Right lobe of liver (tissue), 4 donors: ENCODE measurements at regions not wholly inside any gene's neighbourhood (a gene's known extent, or its start where the extent isn't known, plus 50 kb on each side); places are given as distances from the start of the nearest gene placed in this dataset.

Source experiments
- POLR2A ChIP-seq: fragments of 450-650 bp; IDR thresholded peaks from one replicate; pipeline ENCODE4 v1.6.1; 2017; ENCODE audit warnings: antibody characterized with exemption, mild to moderate bottlenecking
- TF ChIP-seq, protein P1 (sequence below), 4 donors: fragments of 200-600 bp in 3 of 4; fragments of 450-650 bp in 1 of 4; IDR thresholded peaks; one replicate each; pipeline versions ENCODE4 v1.5.1 to v1.8.0; 2016 to 2022; ENCODE audit warnings: antibody characterized with exemption in 4 of 4, mild to moderate bottlenecking in 2 of 4
- donor health status: DM: no; HTN: no; CAD: no.
- donor health status: DM: no; HTN: no; CAD: no.
- donor health status: DM: no; HTN: yes; CAD: no.

DNA sequence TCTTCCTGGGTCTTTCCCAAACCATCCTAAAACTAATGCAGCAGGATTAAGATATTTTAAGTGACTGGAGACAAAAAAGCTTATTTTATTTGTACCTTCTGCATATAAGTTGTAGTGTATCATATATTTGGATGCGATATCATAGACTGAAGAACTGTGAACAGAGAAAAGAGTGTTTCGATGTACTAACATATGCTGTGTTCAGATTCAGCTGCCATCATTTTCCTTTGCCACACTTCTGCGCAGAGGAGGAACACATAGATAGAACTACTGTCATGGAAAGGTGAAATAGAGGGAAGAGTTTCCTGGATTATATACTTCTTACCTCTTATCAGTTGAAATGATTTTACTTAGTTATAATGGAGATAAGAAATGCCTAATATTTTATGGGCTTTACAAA lies 95.5 kb upstream of the CNTN3 start:
- TF ChIP-seq, protein P1, sequence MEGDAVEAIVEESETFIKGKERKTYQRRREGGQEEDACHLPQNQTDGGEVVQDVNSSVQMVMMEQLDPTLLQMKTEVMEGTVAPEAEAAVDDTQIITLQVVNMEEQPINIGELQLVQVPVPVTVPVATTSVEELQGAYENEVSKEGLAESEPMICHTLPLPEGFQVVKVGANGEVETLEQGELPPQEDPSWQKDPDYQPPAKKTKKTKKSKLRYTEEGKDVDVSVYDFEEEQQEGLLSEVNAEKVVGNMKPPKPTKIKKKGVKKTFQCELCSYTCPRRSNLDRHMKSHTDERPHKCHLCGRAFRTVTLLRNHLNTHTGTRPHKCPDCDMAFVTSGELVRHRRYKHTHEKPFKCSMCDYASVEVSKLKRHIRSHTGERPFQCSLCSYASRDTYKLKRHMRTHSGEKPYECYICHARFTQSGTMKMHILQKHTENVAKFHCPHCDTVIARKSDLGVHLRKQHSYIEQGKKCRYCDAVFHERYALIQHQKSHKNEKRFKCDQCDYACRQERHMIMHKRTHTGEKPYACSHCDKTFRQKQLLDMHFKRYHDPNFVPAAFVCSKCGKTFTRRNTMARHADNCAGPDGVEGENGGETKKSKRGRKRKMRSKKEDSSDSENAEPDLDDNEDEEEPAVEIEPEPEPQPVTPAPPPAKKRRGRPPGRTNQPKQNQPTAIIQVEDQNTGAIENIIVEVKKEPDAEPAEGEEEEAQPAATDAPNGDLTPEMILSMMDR (IDR thresholded peaks at IDR 0.05): no peak
- TF ChIP-seq POLR2A: no peak
